Mucosa of descending colon (tissue), 3 donors: ENCODE measurements at regions not wholly inside any gene's neighbourhood (a gene's known extent, or its start where the extent isn't known, plus 50 kb on each side); places are given as distances from the start of the nearest gene placed in this dataset.
A peak's percentile ranks its signal among the peaks of the same experiment; 100 is the strongest.
"Not testable (repeated sequence)": the region's sequence is repeated elsewhere in the genome, so short reads cannot be mapped to it uniquely, and the experiment has no call there.

Experiments
- ATAC-seq: fragments of 200-7000 bp; cut with Tn5 transposase; one replicate; pipeline ENCODE4 v1.9.1; 2020; ENCODE audit warnings: mild to moderate bottlenecking, moderate library complexity
- DNase-seq, 3 donors: peaks; one replicate each; pipeline ENCODE4 v3.0.0-alpha.2; 2020
- H3K36me3 ChIP-seq: fragments of 200-600 bp; one replicate; pipeline ENCODE4 v1.8.0; 2021; ENCODE audit warnings: low read depth, mild to moderate bottlenecking
- H3K4me1 ChIP-seq: fragments of 200-600 bp; one replicate; pipeline ENCODE4 v1.8.0; 2021; ENCODE audit warnings: low read depth, mild to moderate bottlenecking
- H3K4me3 ChIP-seq: fragments of 200-600 bp; one replicate; pipeline ENCODE4 v1.8.0; 2021; ENCODE audit warnings: mild to moderate bottlenecking
- H3K9me3 ChIP-seq: fragments of 200-600 bp; one replicate; pipeline ENCODE4 v1.8.0; 2021; ENCODE audit warnings: mild to moderate bottlenecking
- CTCF ChIP-seq: fragments of 200-600 bp; IDR thresholded peaks from one replicate; pipeline ENCODE4 v1.8.0; 2022; ENCODE audit warnings: antibody characterized with exemption, mild to moderate bottlenecking
- intact Hi-C, 2 donors: fragments of 100-400 bp; cut with DNase I in 1 of 2; cut with micrococcal nuclease in 1 of 2; formaldehyde crosslinking; loops; one replicate each; pipeline versions ENCODE4 v1.11.0 to v1.11.1; 2022; cut with DNase I, micrococcal nuclease
- donor health status: DM: no; HTN: no; CAD: no; lungs with moderate emphysema.
- donor health status: DM: no; HTN: no; CAD: no.
- donor health status: DM: no; HTN: yes; CAD: no.

- no peaks in the 10 kb centered on the region for H3K9me3 ChIP-seq
- DNase-seq: peak in 2 of 3 donors; percentile 36 to 41
- no peak for TF ChIP-seq CTCF
- no peaks in the 10 kb centered on the region for H3K36me3 ChIP-seq
- peak; percentile 71 for ATAC-seq
- H3K4me1 ChIP-seq: no peaks in the 10 kb centered on the region
- H3K4me3 ChIP-seq: no peak overlapping the region
- intact Hi-C loops: no loop called here
Observed at GRCh38 chr5:56048124-56048523, 53.4 kb upstream of the IL6ST start.

- H3K4me3 ChIP-seq: no peak overlapping the region
- TF ChIP-seq CTCF: no peak
- H3K4me1 ChIP-seq: no peaks in the 10 kb centered on the region
- H3K36me3 ChIP-seq: no peaks in the 10 kb centered on the region
- intact Hi-C loops: no loop called here
- DNase-seq (no peak), ATAC-seq (no peak)
- no peaks in the 10 kb centered on the region for H3K9me3 ChIP-seq
Observed at GRCh38 chr5:56047448-56047847, 52.7 kb upstream of the IL6ST start.

- Histone ChIP-seq H3K4me1 (no peaks in the 10 kb centered on the region), H3K4me3 (no peak overlapping the region), H3K36me3 (no peaks in the 10 kb centered on the region), H3K9me3 (no peaks in the 10 kb centered on the region)
- intact Hi-C loops: no loop called here
- ATAC-seq: no peak
- DNase-seq: no peak
- no peak for TF ChIP-seq CTCF
Observed at GRCh38 chr5:56045469-56045868, 50.7 kb upstream of the IL6ST start.

GRCh38 chr5:56044746-56045428 lies 50.1 kb upstream of the IL6ST start:
- H3K4me1 ChIP-seq, ATAC-seq, H3K4me3 ChIP-seq, intact Hi-C loops, H3K9me3 ChIP-seq, DNase-seq, H3K36me3 ChIP-seq: not testable (repeated sequence)
